ENCODE measurements at regions not wholly inside any gene's neighbourhood (a gene's known extent, or its start where the extent isn't known, plus 50 kb on each side); places are given as distances from the start of the nearest gene placed in this dataset.

DNA sequence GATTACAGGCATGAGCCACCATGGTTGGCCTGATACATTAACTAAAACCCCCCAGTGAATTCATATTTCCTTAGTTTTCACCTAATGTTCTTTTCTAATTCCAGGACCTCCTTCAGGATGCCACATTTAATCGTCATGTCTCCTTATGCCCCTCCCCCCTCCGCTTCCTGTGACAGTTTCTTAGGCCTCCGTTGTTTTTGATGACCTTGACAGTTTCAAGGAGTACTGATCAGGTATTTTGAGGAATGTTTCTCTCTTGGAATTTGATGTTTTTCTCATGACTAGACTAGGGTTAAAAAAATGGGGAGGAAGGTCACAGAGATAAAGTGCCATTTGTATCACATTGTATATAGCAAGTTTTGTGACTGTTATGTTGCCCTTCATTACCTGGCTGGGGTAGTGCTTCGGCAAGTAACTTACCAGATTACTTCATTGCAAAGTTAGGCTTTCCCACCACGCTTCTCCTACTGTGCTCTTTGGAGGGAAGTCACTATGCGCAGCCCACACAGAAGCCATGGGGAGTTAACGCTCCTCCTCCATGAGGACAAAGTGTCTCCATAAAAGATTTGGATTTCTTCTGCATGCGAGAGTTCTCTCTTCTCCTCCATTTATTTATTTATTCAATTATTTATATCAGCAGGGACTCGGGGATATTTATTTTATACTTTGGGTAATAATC, 99.5 kb downstream of the NCR2 start:
- Histone ChIP-seq H3K4me1 (peaks cover 0 to 4% of the 10 kb centered on the region in 2 donors), H3K27me3 (no peaks in the 10 kb centered on the region), H3K4me3 (no peak overlapping the region), H3K36me3 (no peaks in the 10 kb centered on the region), H3K9me3 (no peaks in the 10 kb centered on the region), H3K27ac (no peak overlapping the region)
- no peak for DNase-seq (ENCODE audit: low spot score in 2 of 2)
- intact Hi-C loops (cut with DNase I; ENCODE audit: low total_unique reads), result no loop called here
- no peak for TF ChIP-seq POLR2A (IDR thresholded peaks at IDR 0.05)
- TF ChIP-seq POLR2AphosphoS5 (IDR thresholded peaks at IDR 0.05), result no peak
- TF ChIP-seq, protein P1, sequence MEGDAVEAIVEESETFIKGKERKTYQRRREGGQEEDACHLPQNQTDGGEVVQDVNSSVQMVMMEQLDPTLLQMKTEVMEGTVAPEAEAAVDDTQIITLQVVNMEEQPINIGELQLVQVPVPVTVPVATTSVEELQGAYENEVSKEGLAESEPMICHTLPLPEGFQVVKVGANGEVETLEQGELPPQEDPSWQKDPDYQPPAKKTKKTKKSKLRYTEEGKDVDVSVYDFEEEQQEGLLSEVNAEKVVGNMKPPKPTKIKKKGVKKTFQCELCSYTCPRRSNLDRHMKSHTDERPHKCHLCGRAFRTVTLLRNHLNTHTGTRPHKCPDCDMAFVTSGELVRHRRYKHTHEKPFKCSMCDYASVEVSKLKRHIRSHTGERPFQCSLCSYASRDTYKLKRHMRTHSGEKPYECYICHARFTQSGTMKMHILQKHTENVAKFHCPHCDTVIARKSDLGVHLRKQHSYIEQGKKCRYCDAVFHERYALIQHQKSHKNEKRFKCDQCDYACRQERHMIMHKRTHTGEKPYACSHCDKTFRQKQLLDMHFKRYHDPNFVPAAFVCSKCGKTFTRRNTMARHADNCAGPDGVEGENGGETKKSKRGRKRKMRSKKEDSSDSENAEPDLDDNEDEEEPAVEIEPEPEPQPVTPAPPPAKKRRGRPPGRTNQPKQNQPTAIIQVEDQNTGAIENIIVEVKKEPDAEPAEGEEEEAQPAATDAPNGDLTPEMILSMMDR (IDR thresholded peaks at IDR 0.05), result no peak

DNA sequence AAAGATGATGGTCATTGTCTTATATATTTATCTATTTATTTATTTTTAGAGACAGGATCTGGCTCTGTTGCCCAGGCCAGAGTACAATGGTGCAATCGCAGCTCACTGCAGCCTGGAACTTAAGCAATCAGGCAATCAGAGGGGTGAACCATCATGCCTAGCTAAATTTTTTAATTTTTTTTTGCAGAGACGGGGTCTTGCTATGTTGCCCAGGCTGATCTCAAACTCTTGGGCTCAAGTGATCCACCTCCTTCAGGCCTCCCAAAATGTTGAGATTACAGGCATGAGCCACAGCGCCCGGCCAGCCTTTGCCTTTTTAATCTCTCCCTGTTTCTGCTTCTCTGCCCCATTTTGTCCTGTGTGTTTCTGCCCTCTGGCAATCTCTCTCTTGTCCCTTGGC, 102.2 kb downstream of the NCR2 start:
- no peak for DNase-seq (ENCODE audit: low spot score in 2 of 2)
- Histone ChIP-seq H3K36me3 (no peaks in the 10 kb centered on the region), H3K4me3 (no peak overlapping the region), H3K27ac (no peak overlapping the region), H3K4me1 (peaks cover 0 to under 1% of the 10 kb centered on the region in 2 donors), H3K27me3 (no peaks in the 10 kb centered on the region), H3K9me3 (no peaks in the 10 kb centered on the region)
- TF ChIP-seq POLR2AphosphoS5 (IDR thresholded peaks at IDR 0.05), result no peak
- intact Hi-C loops (cut with DNase I; ENCODE audit: low total_unique reads), result no loop called here

DNA sequence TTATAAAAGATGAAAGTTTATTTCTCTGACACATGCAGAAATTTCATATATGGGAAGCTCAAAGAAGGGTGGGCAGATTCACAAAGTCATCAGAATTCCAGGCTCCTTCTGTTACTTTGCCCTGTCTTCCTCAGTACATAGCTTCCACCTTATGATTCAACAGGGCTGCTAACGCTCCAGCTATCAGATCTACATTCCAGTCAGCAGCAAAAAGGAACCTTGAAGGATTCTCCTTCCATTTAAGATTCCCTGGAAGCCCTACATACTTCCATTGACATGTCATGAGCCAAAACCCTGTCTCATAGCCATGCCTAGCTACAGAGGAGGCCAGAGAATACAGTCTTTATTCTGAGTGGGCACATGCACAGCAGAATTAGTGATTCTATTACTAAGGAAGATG, 103.3 kb downstream of the NCR2 start:
- Histone ChIP-seq H3K9me3 (no peaks in the 10 kb centered on the region), H3K4me1 (peaks cover 0 to 5% of the 10 kb centered on the region in 2 donors), H3K27ac (no peak overlapping the region), H3K36me3 (no peaks in the 10 kb centered on the region), H3K4me3 (no peak overlapping the region), H3K27me3 (no peaks in the 10 kb centered on the region)
- no peak for DNase-seq (ENCODE audit: low spot score in 2 of 2)
- TF ChIP-seq POLR2AphosphoS5 (IDR thresholded peaks at IDR 0.05) (no peak), POLR2A (IDR thresholded peaks at IDR 0.05) (no peak)
- TF ChIP-seq, protein P1 (IDR thresholded peaks at IDR 0.05), result no peak
- intact Hi-C loops (cut with DNase I; ENCODE audit: low total_unique reads), result no loop called here

DNA sequence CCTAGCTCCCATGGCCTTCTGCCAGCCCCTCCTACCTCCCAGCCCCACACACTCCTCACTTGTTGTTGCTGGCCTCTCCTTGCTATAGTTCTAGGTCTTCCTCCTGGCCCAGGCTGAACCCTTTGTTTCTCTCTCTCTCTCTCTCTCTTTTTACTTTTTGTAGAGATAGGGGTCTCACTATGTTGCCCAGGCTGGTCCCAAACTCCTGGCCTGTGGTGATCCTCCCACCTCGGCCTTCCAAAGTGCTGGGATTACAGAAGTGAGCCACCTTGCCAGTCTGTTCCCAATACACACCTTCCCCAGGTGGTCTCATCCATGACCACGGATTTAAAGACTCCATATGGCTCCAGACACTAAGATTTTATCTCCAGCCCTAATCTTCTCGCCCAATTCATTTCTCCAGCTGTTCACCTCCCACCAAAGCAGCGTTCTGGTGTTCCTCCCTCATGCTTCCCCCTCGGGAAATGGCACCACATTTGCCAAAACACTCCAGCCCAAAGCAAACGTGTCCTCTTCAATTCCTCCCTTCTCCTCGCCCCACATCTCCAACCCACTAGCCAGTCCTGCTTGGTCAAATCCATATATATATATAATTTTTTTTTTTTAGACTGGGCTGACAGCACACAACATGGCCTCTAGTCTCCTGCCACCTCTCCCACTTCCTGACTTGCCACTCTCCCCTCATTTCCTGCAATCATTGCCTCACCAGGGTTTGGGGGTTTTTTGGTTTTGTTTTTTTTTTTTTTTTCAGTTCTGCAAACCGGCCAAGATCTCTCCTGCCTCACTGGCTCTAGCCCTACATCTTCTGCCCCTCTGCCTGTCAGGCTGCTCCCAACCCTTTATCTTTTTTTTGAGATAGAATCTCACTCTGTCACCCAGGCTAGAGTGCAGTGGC, 104.4 kb downstream of the NCR2 start:
- TF ChIP-seq, protein P1 (IDR thresholded peaks at IDR 0.05), result no peak
- TF ChIP-seq POLR2AphosphoS5 (IDR thresholded peaks at IDR 0.05), result no peak
- no peak for TF ChIP-seq POLR2A (IDR thresholded peaks at IDR 0.05)
- H3K27ac ChIP-seq, result no peak overlapping the region
- H3K4me3 ChIP-seq, result no peak overlapping the region
- no peak for DNase-seq (ENCODE audit: low spot score in 2 of 2)
- intact Hi-C loops (cut with DNase I; ENCODE audit: low total_unique reads), result no loop called here
- no peaks in the 10 kb centered on the region for H3K36me3 ChIP-seq
- no peaks in the 10 kb centered on the region for H3K9me3 ChIP-seq
- no peaks in the 10 kb centered on the region for H3K27me3 ChIP-seq
- H3K4me1 ChIP-seq, result peaks cover 4 to 5% of the 10 kb centered on the region in 2 donors

DNA sequence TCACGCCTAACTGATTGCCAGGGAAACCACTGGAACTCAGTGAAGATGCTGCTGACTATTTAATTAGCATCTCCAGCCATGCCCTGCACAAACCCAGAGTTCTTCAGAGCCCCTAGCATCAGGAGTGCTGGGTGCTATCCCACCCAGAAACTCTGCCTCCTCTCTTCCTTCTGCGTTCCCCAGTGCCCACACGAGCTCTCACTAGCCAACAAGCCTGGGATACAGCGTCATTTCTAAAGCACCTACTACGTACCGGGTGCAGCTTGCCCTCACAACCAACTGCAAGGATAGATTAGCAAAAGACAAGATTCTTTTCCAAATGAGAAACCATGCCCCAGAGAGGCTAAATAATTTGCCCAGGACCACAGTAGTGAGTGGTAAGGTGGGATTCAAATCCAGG, 105.2 kb upstream of the FOXP4 start:
- TF ChIP-seq POLR2AphosphoS5 (IDR thresholded peaks at IDR 0.05), result no peak
- no peak for TF ChIP-seq POLR2A (IDR thresholded peaks at IDR 0.05)
- TF ChIP-seq, protein P1 (IDR thresholded peaks at IDR 0.05), result no peak
- H3K27ac ChIP-seq, result no peak overlapping the region
- intact Hi-C loops (cut with DNase I; ENCODE audit: low total_unique reads), result no loop called here
- no peaks in the 10 kb centered on the region for H3K27me3 ChIP-seq
- H3K4me3 ChIP-seq, result no peak overlapping the region
- no peaks in the 10 kb centered on the region for H3K36me3 ChIP-seq
- DNase-seq (ENCODE audit: low spot score in 2 of 2), result no peak
- peaks cover 4 to 5% of the 10 kb centered on the region in 2 donors for H3K4me1 ChIP-seq
- H3K9me3 ChIP-seq, result no peaks in the 10 kb centered on the region
